ENCODE measurements at regions not wholly inside any gene's neighbourhood (a gene's known extent, or its start where the extent isn't known, plus 50 kb on each side); places are given as distances from the start of the nearest gene placed in this dataset.

DNA sequence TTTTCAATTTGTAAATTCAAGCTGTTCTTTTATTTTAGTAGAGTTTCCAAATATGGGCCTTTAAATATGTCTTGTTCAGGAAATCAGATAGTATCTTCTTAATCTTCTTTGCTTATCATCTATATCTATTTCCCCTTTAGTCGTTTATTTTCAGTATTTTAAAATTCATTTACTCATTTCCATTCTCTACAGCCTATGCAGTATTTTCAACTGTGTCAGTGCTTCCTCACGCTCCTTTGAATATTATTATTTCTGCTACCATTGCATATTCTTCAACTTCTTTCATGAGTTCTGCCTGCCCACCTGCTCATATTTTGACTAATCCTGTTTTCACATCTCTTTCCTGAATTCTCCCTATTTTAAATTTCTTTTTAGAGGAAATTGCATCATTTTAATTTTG is 185.4 kb downstream of the DKK2 start:
- H2AFZ ChIP-seq (ENCODE audit: low read depth, low read length): no peak overlapping the region
- no peaks in the 10 kb centered on the region for H4K20me1 ChIP-seq (replicated peaks; ENCODE audit: control insufficient read depth, extremely low read depth, insufficient read depth, low read length)
- no peak for FAIRE-seq
- H3K27ac ChIP-seq (ENCODE audit: insufficient read depth, low read depth, low read length): no peak overlapping the region
- no peak for DNase-seq (ENCODE audit: low read depth, low spot score)
- H3K4me1 ChIP-seq (ENCODE audit: control insufficient read depth, extremely low read depth, insufficient read depth, low read length): no peaks in the 10 kb centered on the region
- H3K9me1 ChIP-seq (replicated peaks; ENCODE audit: control insufficient read depth, extremely low read depth, insufficient read depth, low read length): no peaks in the 10 kb centered on the region
- dilution Hi-C loops (cut with MboI; ENCODE audit: extremely low pct_ligation_motif_present, low sequenced_read_pairs): no loop called here
- ChIA-PET CTCF (interaction anchor here (1.2 to 1.4 kb wide), 2 partner anchors 15 to 18 kb away, joined by 3 read pairs; no protein-coding TSS in a partner anchor), POLR2A (no interaction called here)
- no peaks in the 10 kb centered on the region for H3K27me3 ChIP-seq (ENCODE audit: control insufficient read depth in 2 of 2, insufficient read depth in 2 of 2, low read length in 2 of 2)
- H3K9me3 ChIP-seq (replicated peaks; ENCODE audit: control insufficient read depth, insufficient read depth, low read length): no peaks in the 10 kb centered on the region
- intact Hi-C loops (cut with micrococcal nuclease): no loop called here
- TF ChIP-seq POLR2AphosphoS5 (IDR thresholded peaks at IDR 0.05; ENCODE audit: insufficient read depth, low read depth, low read length): no peak
- no peak for TF ChIP-seq EZH2 (IDR thresholded peaks at IDR 0.05; ENCODE audit: borderline replicate concordance, low read depth, low read length, severe bottlenecking)
- TF ChIP-seq JUN (IDR thresholded peaks at IDR 0.05; ENCODE audit: borderline replicate concordance, insufficient read depth, insufficient read length, low read depth): no peak
- TF ChIP-seq GATA2 (IDR thresholded peaks at IDR 0.05; ENCODE audit: insufficient read depth, insufficient read length, low read depth, low read length): no peak
- TF ChIP-seq, protein P1, sequence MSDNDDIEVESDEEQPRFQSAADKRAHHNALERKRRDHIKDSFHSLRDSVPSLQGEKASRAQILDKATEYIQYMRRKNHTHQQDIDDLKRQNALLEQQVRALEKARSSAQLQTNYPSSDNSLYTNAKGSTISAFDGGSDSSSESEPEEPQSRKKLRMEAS (IDR thresholded peaks at IDR 0.05; ENCODE audit: insufficient read depth, insufficient read length): no peak
- no peak for TF ChIP-seq POLR2A (IDR thresholded peaks at IDR 0.05; ENCODE audit: low read depth, low read length)
- H3K4me3 ChIP-seq (replicated peaks in 1 of 3; ENCODE audit: insufficient read depth in 1 of 3, low read depth in 1 of 3, low read length in 3 of 3): no peak overlapping the region
- H3K9ac ChIP-seq (replicated peaks; ENCODE audit: extremely low read depth, insufficient read depth, low read length): no peak overlapping the region
- H3K79me2 ChIP-seq (ENCODE audit: control insufficient read depth, insufficient read depth, low read length): no peaks in the 10 kb centered on the region
- H3K4me2 ChIP-seq (ENCODE audit: insufficient read depth, low read length): no peak overlapping the region
- H3K36me3 ChIP-seq (ENCODE audit: control insufficient read depth in 2 of 2, extremely low read depth in 1 of 2, insufficient read depth in 2 of 2, low read length in 2 of 2): no peaks in the 10 kb centered on the region
- no TSS peak for BruUV-seq (replicated peaks)

DNA sequence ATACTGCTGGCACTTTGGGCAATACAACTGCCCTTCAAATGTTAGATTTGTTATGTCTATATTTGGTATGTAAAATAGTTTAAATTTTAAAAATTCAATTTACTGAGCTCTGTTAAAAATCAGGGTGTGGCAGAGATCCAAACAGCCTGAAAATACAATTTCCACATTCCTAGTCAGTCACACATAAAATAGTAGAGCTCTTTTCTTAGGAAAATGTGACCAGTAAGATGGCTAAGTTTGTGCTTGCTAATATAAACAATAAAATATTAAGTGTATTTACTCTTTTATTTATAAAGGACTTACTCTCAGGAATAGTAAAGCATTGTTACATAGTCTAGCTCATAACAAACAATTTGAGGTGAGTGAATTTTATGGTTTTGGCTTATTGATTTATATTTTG is 200.2 kb downstream of the DKK2 start:
- CTCF ChIA-PET: interaction anchor here (1.0 to 1.4 kb wide), 5 partner anchors 14 to 63 kb away, joined by 3 to 7 read pairs (median 3); no protein-coding TSS in a partner anchor
- no peaks in the 10 kb centered on the region for H3K9me1 ChIP-seq (replicated peaks; ENCODE audit: control insufficient read depth, extremely low read depth, insufficient read depth, low read length)
- POLR2A ChIA-PET: no interaction called here

More for the DNA sequence above, 200.2 kb downstream of the DKK2 start:
- dilution Hi-C loops (cut with MboI; ENCODE audit: extremely low pct_ligation_motif_present, low sequenced_read_pairs): no loop called here
- no peaks in the 10 kb centered on the region for H3K79me2 ChIP-seq (ENCODE audit: control insufficient read depth, insufficient read depth, low read length)
- H2AFZ ChIP-seq (ENCODE audit: low read depth, low read length): no peak overlapping the region
- H3K36me3 ChIP-seq (ENCODE audit: control insufficient read depth in 2 of 2, extremely low read depth in 1 of 2, insufficient read depth in 2 of 2, low read length in 2 of 2): no peaks in the 10 kb centered on the region
- intact Hi-C loops (cut with micrococcal nuclease): no loop called here
- DNase-seq (ENCODE audit: low read depth, low spot score): no peak
- no peaks in the 10 kb centered on the region for H3K4me1 ChIP-seq (ENCODE audit: control insufficient read depth, extremely low read depth, insufficient read depth, low read length)
- no peaks in the 10 kb centered on the region for H3K27me3 ChIP-seq (ENCODE audit: control insufficient read depth in 2 of 2, insufficient read depth in 2 of 2, low read length in 2 of 2)
- TF ChIP-seq MYC (IDR thresholded peaks at IDR 0.05; ENCODE audit: low read depth, low read length) (no peak), FOS (IDR thresholded peaks at IDR 0.05; ENCODE audit: borderline replicate concordance, insufficient read depth, low read length) (no peak), POLR2A (IDR thresholded peaks at IDR 0.05; ENCODE audit: low read depth, low read length) (no peak), CTCF (IDR thresholded peaks at IDR 0.05; ENCODE audit: extremely low read depth in 1 of 2, insufficient read depth in 1 of 2, low read depth in 1 of 2, low read length in 2 of 2) (no peak), POLR2AphosphoS5 (IDR thresholded peaks at IDR 0.05; ENCODE audit: insufficient read depth, low read depth, low read length) (no peak), GATA2 (IDR thresholded peaks at IDR 0.05; ENCODE audit: insufficient read depth, insufficient read length, low read depth, low read length) (no peak), EZH2 (IDR thresholded peaks at IDR 0.05; ENCODE audit: borderline replicate concordance, low read depth, low read length, severe bottlenecking) (no peak), JUN (IDR thresholded peaks at IDR 0.05; ENCODE audit: borderline replicate concordance, insufficient read depth, insufficient read length, low read depth) (no peak)
- TF ChIP-seq, protein P1 (IDR thresholded peaks at IDR 0.05; ENCODE audit: insufficient read depth, insufficient read length): no peak
- no peak overlapping the region for H3K4me3 ChIP-seq (replicated peaks in 1 of 3; ENCODE audit: insufficient read depth in 1 of 3, low read depth in 1 of 3, low read length in 3 of 3)
- H3K4me2 ChIP-seq (ENCODE audit: insufficient read depth, low read length): no peak overlapping the region
- no peak overlapping the region for H3K9ac ChIP-seq (replicated peaks; ENCODE audit: extremely low read depth, insufficient read depth, low read length)
- H4K20me1 ChIP-seq (replicated peaks; ENCODE audit: control insufficient read depth, extremely low read depth, insufficient read depth, low read length): no peaks in the 10 kb centered on the region
- H3K27ac ChIP-seq (ENCODE audit: insufficient read depth, low read depth, low read length): no peak overlapping the region
- no TSS peak for BruUV-seq (replicated peaks)
- no peaks in the 10 kb centered on the region for H3K9me3 ChIP-seq (replicated peaks; ENCODE audit: control insufficient read depth, insufficient read depth, low read length)
- FAIRE-seq: no peak

Data from endothelial cell of umbilical vein (primary cell).